H9 (cell line): ENCODE measurements at regions not wholly inside any gene's neighbourhood (a gene's known extent, or its start where the extent isn't known, plus 50 kb on each side); places are given as distances from the start of the nearest gene placed in this dataset.

Experiments used
- DNase-seq: peaks from one replicate; pipeline ENCODE4 v3.0.0-alpha.2; 2017
- H2AFZ ChIP-seq: one replicate; pipeline ENCODE4 v1.6.1; 2013; ENCODE audit warnings: mild to moderate bottlenecking, low read length, control low read depth, moderate library complexity
- H2AK5ac ChIP-seq: 2 replicates; pipeline ENCODE4 v1.6.1; 2013; ENCODE audit warnings: low read length, control low read depth, mixed read lengths; ENCODE audit not compliant: insufficient read length
- H2BK120ac ChIP-seq: one replicate; pipeline ENCODE4 v1.6.1; 2013; ENCODE audit warnings: low read depth, mild to moderate bottlenecking, low read length, control low read depth, inconsistent platforms; ENCODE audit not compliant: poor library complexity, severe bottlenecking
- H2BK12ac ChIP-seq: 2 replicates; pipeline ENCODE4 v1.6.1; 2013; ENCODE audit warnings: low read length, control low read depth, mixed read lengths, low read depth; ENCODE audit not compliant: insufficient read length
- H2BK15ac ChIP-seq: 2 replicates; pipeline ENCODE4 v1.6.1; 2013; ENCODE audit warnings: low read depth, low read length, control low read depth
- H2BK20ac ChIP-seq: one replicate; pipeline ENCODE4 v1.6.1; 2013; ENCODE audit warnings: low read depth, mild to moderate bottlenecking, low read length, control low read depth, inconsistent platforms; ENCODE audit not compliant: poor library complexity, severe bottlenecking
- H2BK5ac ChIP-seq: 2 replicates; pipeline ENCODE4 v1.6.1; 2013; ENCODE audit warnings: low read length, control low read depth, mixed read lengths; ENCODE audit not compliant: insufficient read length
- H3K14ac ChIP-seq: 2 replicates; pipeline ENCODE4 v1.6.1; 2013; ENCODE audit warnings: low read length, control low read depth; ENCODE audit not compliant: insufficient read depth
- H3K18ac ChIP-seq: 2 replicates; pipeline ENCODE4 v1.6.1; 2013; ENCODE audit warnings: low read depth, mild to moderate bottlenecking, mixed read lengths, low read length, control low read depth; ENCODE audit not compliant: insufficient read length
- H3K23ac ChIP-seq: 2 replicates; pipeline ENCODE4 v1.6.1; 2013; ENCODE audit warnings: low read length, control low read depth, mixed read lengths, low read depth; ENCODE audit not compliant: insufficient read length
- H3K23me2 ChIP-seq: 2 replicates; pipeline ENCODE4 v1.6.1; 2013; ENCODE audit warnings: low read depth, mild to moderate bottlenecking, mixed read lengths, low read length, control low read depth; ENCODE audit not compliant: insufficient read length, poor library complexity, severe bottlenecking
- H3K27ac ChIP-seq: 2 replicates; pipeline ENCODE4 v1.5.1; 2013; ENCODE audit warnings: low read length, control low read depth, mixed read lengths, low read depth; ENCODE audit not compliant: insufficient read length
- H3K27me3 ChIP-seq: 2 replicates; pipeline ENCODE4 v1.6.1; 2013; ENCODE audit warnings: low read length, control low read depth, inconsistent platforms; ENCODE audit not compliant: insufficient read depth
- H3K4ac ChIP-seq: 2 replicates; pipeline ENCODE4 v1.6.1; 2013; ENCODE audit warnings: low read depth, mild to moderate bottlenecking, control low read depth, inconsistent platforms, low read length, moderate library complexity
- H3K4me1 ChIP-seq: 2 replicates; pipeline ENCODE4 v1.6.1; 2013; ENCODE audit warnings: low read length, control low read depth, inconsistent platforms; ENCODE audit not compliant: insufficient read depth
- H3K4me2 ChIP-seq: 2 replicates; pipeline ENCODE4 v1.6.1; 2013; ENCODE audit warnings: low read length, control low read depth, mixed read lengths; ENCODE audit not compliant: insufficient read length, insufficient read depth
- H3K56ac ChIP-seq: 2 replicates; pipeline ENCODE4 v1.6.1; 2013; ENCODE audit warnings: low read depth, mild to moderate bottlenecking, mixed read lengths, low read length, control low read depth; ENCODE audit not compliant: insufficient read length
- H3K79me1 ChIP-seq: 2 replicates; pipeline ENCODE4 v1.6.1; 2013; ENCODE audit warnings: low read depth, mild to moderate bottlenecking, moderate library complexity, low read length, control low read depth, inconsistent platforms; ENCODE audit not compliant: insufficient read depth, poor library complexity, severe bottlenecking
- H3K79me2 ChIP-seq: 2 replicates; pipeline ENCODE4 v1.6.1; 2013; ENCODE audit warnings: low read length, control low read depth, inconsistent platforms; ENCODE audit not compliant: insufficient read depth
- H3K9ac ChIP-seq: 2 replicates; pipeline ENCODE4 v1.6.1; 2013; ENCODE audit warnings: low read length, control low read depth, mixed read lengths; ENCODE audit not compliant: insufficient read length; ENCODE audit errors: extremely low read depth
- H3K9me3 ChIP-seq: one replicate; pipeline ENCODE4 v1.6.1; 2013; ENCODE audit warnings: low read depth, low read length, inconsistent platforms; ENCODE audit not compliant: control insufficient read depth
- H3T11ph ChIP-seq: one replicate; pipeline ENCODE4 v1.6.1; 2013; ENCODE audit warnings: mild to moderate bottlenecking, low read length, control low read depth, inconsistent platforms
- H4K20me1 ChIP-seq: one replicate; pipeline ENCODE4 v1.6.1; 2013; ENCODE audit not compliant: control insufficient read depth, insufficient read length, insufficient read depth
- H4K5ac ChIP-seq: 2 replicates; pipeline ENCODE4 v1.6.1; 2013; ENCODE audit warnings: low read depth, mild to moderate bottlenecking, mixed read lengths, low read length, control low read depth; ENCODE audit not compliant: insufficient read length
- H4K8ac ChIP-seq: replicated peaks from 2 replicates; pipeline ENCODE4 v1.6.1; 2013; ENCODE audit warnings: low read length, control low read depth, mixed read lengths, low read depth; ENCODE audit not compliant: insufficient read length
- H4K91ac ChIP-seq: 2 replicates; pipeline ENCODE4 v1.6.1; 2013; ENCODE audit warnings: low read depth, mild to moderate bottlenecking, moderate library complexity, mixed read lengths, low read length, control low read depth; ENCODE audit not compliant: insufficient read length
- H3K27ac Mint-ChIP-seq, 3 experiments: 2 replicates in 2 of 3; 3 replicates in 1 of 3; pipeline ENCODE4 v1.8.0; 2020 to 2021; ENCODE audit warnings: mixed read lengths in 3 of 3, mild to moderate bottlenecking in 1 of 3, moderate library complexity in 1 of 3
- H3K27me3 Mint-ChIP-seq: 2 replicates; pipeline ENCODE4 v1.8.0; 2021; ENCODE audit warnings: low read depth, mild to moderate bottlenecking, moderate library complexity, mixed read lengths
- H3K36me3 Mint-ChIP-seq, 3 experiments: 2 replicates in 2 of 3; 3 replicates in 1 of 3; pipeline ENCODE4 v1.8.0; 2020 to 2021; ENCODE audit warnings: low read depth in 3 of 3, mixed read lengths in 3 of 3; ENCODE audit not compliant: insufficient read depth in 1 of 3
- H3K4me1 Mint-ChIP-seq, 2 experiments: 2 replicates each; pipeline ENCODE4 v1.8.0; 2020; ENCODE audit warnings: mixed read lengths in 2 of 2
- H3K4me3 Mint-ChIP-seq, 2 experiments: 2 replicates in 1 of 2; 3 replicates in 1 of 2; pipeline ENCODE4 v1.8.0; 2020 to 2021; ENCODE audit warnings: mild to moderate bottlenecking in 2 of 2, mixed read lengths in 2 of 2, moderate library complexity in 1 of 2
- H3K9me3 Mint-ChIP-seq, 2 experiments: 2 replicates in 1 of 2; 3 replicates in 1 of 2; pipeline ENCODE4 v1.8.0; 2020; ENCODE audit warnings: mild to moderate bottlenecking in 2 of 2, mixed read lengths in 2 of 2, moderate library complexity in 1 of 2
- WGBS: extraction: QIAGEN DNeasy Blood & Tissue Kit; methylation state at CpG from one replicate; pipeline ENCODE4 v1.1.7; 2013; ENCODE audit warnings: missing lambda C conversion rate, low lambda C conversion rate, mixed read lengths; ENCODE audit not compliant: insufficient read length; ENCODE audit errors: extremely low coverage; 5-methylcytosine and 5-hydroxymethylcytosine counted together
- TF ChIP-seq, protein P1 (sequence below): fragments of 200-600 bp; sonication (generic); conservative IDR thresholded peaks from 3 replicates; pipeline ENCODE4 v1.8.0; 2021; ENCODE audit warnings: antibody characterized with exemption, mild to moderate bottlenecking

DNA sequence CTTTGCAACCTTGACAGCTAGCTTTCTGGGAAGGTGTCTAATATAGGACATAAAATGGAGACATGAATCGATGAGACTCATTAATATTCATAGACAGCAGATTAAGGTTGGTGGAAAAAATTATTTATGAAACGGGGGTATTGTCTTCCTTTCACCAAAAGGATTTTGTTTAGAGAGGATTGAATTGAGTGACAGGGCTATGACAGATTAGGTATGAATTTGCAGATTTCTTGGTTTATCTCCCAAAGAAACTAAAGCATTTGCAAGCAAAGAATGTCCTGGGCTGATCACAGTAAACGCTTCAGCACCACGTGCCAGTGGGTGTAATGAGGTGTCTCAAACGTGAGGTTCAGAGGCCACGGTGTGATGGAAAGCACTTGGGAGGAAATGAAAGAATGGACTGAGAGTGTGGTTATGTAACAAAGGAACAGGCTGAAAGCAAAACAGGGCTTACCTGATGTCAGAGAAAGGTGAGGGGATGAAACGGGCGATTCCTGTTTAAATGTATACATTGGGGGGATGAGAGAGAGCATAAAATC, 329.2 kb upstream of the NPVF start:
- peaks cover 7% of the 10 kb centered on the region; the same call in 1 of the 2 replicates for H3K4me1 ChIP-seq
- Mint-ChIP-seq H3K4me1 (peaks cover 32 to 42% of the 10 kb centered on the region in 2 experiments), H3K27ac (no peak overlapping the region; a peak in 1 of 7 replicates), H3K9me3 (peaks cover 0 to 7% of the 10 kb centered on the region in 2 experiments; a peak in 3 of 5 replicates), H3K36me3 (peaks cover 0 to 7% (median 3%) of the 10 kb centered on the region in 3 experiments; a peak in 4 of 7 replicates), H3K4me3 (no peak overlapping the region), H3K27me3 (peaks cover 9% of the 10 kb centered on the region)
- no peaks in the 10 kb centered on the region for H4K20me1 ChIP-seq
- H3K23ac ChIP-seq: no peak overlapping the region
- H2BK15ac ChIP-seq: no peak overlapping the region
- H4K5ac ChIP-seq: no peak overlapping the region
- no peak for DNase-seq
- H3K18ac ChIP-seq: no peak overlapping the region
- no peaks in the 10 kb centered on the region for H3K79me2 ChIP-seq
- no peak overlapping the region for H3K27ac ChIP-seq
- no peak overlapping the region for H4K91ac ChIP-seq
- no peak overlapping the region for H2BK12ac ChIP-seq
- no peaks in the 10 kb centered on the region for H3K23me2 ChIP-seq
- H4K8ac ChIP-seq: no peak overlapping the region
- H2BK120ac ChIP-seq: no peak overlapping the region
- WGBS: no CpG with 5 or more reads among the region's 8 CpGs
- H2BK20ac ChIP-seq: no peak overlapping the region
- no peak overlapping the region for H3K4me2 ChIP-seq
- H3K27me3 ChIP-seq: no peaks in the 10 kb centered on the region
- H3K56ac ChIP-seq: no peak overlapping the region
- no peaks in the 10 kb centered on the region for H3K79me1 ChIP-seq
- H3K4ac ChIP-seq: no peak overlapping the region
- TF ChIP-seq, protein P1, sequence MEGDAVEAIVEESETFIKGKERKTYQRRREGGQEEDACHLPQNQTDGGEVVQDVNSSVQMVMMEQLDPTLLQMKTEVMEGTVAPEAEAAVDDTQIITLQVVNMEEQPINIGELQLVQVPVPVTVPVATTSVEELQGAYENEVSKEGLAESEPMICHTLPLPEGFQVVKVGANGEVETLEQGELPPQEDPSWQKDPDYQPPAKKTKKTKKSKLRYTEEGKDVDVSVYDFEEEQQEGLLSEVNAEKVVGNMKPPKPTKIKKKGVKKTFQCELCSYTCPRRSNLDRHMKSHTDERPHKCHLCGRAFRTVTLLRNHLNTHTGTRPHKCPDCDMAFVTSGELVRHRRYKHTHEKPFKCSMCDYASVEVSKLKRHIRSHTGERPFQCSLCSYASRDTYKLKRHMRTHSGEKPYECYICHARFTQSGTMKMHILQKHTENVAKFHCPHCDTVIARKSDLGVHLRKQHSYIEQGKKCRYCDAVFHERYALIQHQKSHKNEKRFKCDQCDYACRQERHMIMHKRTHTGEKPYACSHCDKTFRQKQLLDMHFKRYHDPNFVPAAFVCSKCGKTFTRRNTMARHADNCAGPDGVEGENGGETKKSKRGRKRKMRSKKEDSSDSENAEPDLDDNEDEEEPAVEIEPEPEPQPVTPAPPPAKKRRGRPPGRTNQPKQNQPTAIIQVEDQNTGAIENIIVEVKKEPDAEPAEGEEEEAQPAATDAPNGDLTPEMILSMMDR: no peak
- H2AK5ac ChIP-seq: no peak overlapping the region
- H3K9ac ChIP-seq: no peak overlapping the region
- H3K14ac ChIP-seq: no peak overlapping the region
- H3T11ph ChIP-seq: no peak overlapping the region
- H2BK5ac ChIP-seq: no peak overlapping the region
- H3K9me3 ChIP-seq: no peaks in the 10 kb centered on the region
- H2AFZ ChIP-seq: no peak overlapping the region
